ENCODE measurements at regions not wholly inside any gene's neighbourhood (a gene's known extent, or its start where the extent isn't known, plus 50 kb on each side); places are given as distances from the start of the nearest gene placed in this dataset.

DNA sequence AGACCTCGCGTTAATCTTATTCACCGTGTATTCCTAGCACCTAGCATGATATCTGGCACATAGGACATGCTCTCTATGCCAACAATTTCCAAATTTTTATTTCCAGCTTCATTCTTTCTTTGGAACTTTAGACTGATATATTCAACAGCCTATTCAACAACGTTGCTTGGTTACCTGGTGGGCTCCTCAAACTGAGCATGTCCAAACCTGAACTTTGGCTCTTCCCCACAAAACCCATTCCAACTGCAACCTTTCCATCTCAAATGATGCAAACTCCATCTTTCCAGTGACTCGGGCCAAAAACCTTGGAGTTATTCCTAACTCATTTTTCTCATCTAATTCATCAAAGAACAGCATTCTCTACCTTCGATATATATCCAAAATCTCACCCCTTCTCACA, 525.2 kb downstream of the AGTPBP1 start:
- H3K4me3 ChIP-seq (ENCODE audit: low read depth, low read length), result no peak overlapping the region
- no peak for TF ChIP-seq CTCF (IDR thresholded peaks at IDR 0.05; ENCODE audit: insufficient read depth, low read length)
- DNase-seq (ENCODE audit: low read depth), result no peak

DNA sequence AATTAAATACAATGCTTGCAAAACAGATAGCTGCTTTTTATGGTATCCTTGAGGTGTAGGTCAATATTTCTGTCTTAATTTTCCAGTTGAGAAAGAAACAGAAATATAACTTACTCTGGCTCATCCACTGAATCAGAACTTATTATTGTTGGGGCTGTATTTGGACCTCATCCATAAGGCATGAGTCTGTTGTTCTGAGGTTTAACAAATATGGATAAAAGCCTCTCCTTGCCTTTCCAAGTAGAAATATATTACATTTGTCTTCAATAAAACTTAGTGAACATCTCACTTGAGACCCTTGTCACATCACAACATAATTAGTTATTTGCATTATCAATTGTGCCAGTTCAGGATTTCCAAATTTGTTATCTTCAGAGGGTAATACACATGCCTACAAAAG, 525.8 kb downstream of the AGTPBP1 start:
- peak; percentile 70 for DNase-seq (ENCODE audit: low read depth)
- TF ChIP-seq CTCF (IDR thresholded peaks at IDR 0.05; ENCODE audit: insufficient read depth, low read length), result no peak
- no peak overlapping the region for H3K4me3 ChIP-seq (ENCODE audit: low read depth, low read length)

DNA sequence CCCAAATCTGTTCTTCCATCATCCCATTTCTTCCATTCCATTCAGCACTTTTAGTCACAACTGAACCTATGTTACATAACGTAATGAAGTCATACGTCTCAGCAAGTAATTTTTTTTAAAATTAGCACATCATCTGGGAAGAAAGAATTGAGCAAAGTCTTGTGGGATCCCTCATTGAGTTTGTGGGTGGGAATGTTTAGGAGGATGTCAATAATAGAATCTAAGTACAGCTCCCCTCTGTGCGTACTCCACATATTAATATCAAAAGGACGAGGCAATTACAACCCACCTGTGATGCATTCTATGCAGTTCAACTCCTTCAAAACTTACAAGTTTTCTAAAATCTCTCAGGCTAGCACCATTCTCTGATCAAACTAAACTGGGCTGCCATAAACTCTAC, 526.3 kb downstream of the AGTPBP1 start:
- TF ChIP-seq CTCF (IDR thresholded peaks at IDR 0.05; ENCODE audit: insufficient read depth, low read length), result no peak
- no peak overlapping the region for H3K4me3 ChIP-seq (ENCODE audit: low read depth, low read length)
- no peak for DNase-seq (ENCODE audit: low read depth)

DNA sequence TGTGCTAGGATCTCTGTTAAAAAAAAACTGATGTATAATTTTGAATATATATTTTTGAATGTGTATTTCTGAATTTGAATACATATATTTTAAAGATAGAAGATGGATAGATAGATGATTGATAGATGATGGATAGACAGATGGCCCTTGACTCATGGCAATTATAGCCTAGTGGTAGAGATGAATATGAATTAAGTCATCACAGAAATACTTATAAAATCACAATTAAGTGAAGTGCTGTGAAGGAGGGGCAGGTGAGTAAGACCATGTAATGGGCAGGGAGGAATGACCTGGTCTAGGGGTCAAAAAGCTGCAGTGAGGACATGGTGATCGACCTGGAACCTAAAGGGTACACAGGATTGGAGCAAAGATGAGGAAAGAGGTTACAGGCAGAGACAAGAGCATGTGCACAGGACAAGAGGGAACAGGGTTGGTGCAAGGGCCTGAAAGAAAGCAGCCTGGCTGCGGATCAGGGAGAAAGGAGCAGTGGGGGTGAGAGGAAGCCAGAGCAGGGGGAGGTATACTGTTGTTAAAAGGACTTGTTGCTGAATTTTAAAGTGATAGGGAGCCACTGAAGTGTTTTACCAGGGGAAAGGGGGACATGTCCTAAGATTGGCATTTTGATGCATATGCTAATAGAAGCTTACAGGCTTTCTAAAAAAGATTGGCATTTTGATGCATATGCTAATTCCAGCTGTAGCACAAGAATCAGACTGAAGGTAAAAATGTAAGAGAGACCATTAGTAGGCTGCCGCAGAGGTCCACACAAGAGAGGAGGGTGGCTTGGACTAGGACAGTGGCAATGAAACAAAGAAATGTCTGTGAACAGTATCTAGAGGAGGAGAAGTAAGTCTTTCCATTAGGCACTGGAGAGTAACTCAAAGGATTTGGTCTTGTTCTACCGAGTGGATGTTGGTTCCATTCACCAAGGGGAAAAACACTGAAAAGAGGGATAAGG, 527.8 kb downstream of the AGTPBP1 start:
- H3K4me3 ChIP-seq (ENCODE audit: low read depth, low read length), result no peak overlapping the region
- no peak for TF ChIP-seq CTCF (IDR thresholded peaks at IDR 0.05; ENCODE audit: insufficient read depth, low read length)

DNA sequence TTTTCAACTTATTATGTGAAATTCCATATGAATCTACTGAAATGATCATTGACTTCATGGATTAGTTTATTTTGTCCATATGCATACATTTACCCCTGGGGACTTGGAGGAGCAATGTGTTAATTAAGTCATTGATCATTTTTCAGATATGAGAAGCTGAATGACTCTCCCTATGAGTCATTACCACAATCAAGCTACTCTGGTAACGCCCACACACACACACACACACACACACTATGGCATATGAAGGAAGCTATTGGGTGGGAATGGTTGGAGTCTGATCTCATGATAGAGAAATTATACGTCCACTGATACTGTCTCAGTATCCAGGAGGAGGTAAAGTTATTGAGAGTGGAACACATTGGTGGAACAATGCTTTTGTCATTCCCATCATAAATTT, 528.9 kb downstream of the AGTPBP1 start:
- no peak overlapping the region for H3K4me3 ChIP-seq (ENCODE audit: low read depth, low read length)
- TF ChIP-seq CTCF (IDR thresholded peaks at IDR 0.05; ENCODE audit: insufficient read depth, low read length), result no peak
- DNase-seq (ENCODE audit: low read depth), result peak; percentile 73

More for the DNA sequence above, 527.8 kb downstream of the AGTPBP1 start:
- no peak for DNase-seq (ENCODE audit: low read depth)

DNA sequence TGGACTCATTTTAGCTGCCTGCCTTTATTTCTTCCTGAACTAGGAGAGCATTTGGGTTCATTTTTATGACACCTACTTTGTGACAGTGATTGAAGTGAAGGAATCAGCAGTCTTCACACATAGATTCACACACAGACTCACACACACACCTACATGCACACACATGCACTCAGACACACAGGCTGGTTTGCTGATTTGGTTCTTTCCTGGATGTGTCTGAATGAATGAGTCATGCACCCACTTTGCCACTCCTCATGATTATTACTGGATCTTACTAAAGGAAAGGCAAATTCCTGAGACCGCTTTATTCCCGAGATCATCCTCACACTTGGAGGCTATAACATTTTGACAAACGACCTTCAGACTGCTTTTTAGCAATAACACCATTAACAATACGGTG, 529.5 kb downstream of the AGTPBP1 start:
- DNase-seq (ENCODE audit: low read depth), result peak; percentile 53
- no peak for TF ChIP-seq CTCF (IDR thresholded peaks at IDR 0.05; ENCODE audit: insufficient read depth, low read length)
- no peak overlapping the region for H3K4me3 ChIP-seq (ENCODE audit: low read depth, low read length)

Data from fibroblast of the aortic adventitia (primary cell).